GM18505 (cell line): ENCODE measurements at regions not wholly inside any gene's neighbourhood (a gene's known extent, or its start where the extent isn't known, plus 50 kb on each side); places are given as distances from the start of the nearest gene placed in this dataset.
A peak's percentile ranks its signal among the peaks of the same experiment; 100 is the strongest.
"Not testable (repeated sequence)": the region's sequence is repeated elsewhere in the genome, so short reads cannot be mapped to it uniquely, and the experiment has no call there.

Source experiments
- ATAC-seq: cut with Tn5 transposase; IDR thresholded peaks from one replicate; pipeline ENCODE4 v1.9.1; 2021; ENCODE audit not compliant: unreplicated experiment
- POLR2A ChIP-seq: IDR thresholded peaks from 4 replicates; pipeline ENCODE4 v1.6.1; 2011; ENCODE audit warnings: borderline replicate concordance; ENCODE audit not compliant: insufficient read depth, insufficient read length; ENCODE audit errors: extremely low read depth

- ATAC-seq = no peak
- no peak for TF ChIP-seq POLR2A
Measured at GRCh38 chr2:188032786-188033185, 258.9 kb upstream of the GULP1 start.

- not testable (repeated sequence) for ATAC-seq
Measured at GRCh38 chr2:188033240-188033639, 258.4 kb upstream of the GULP1 start.

GRCh38 chr2:188034102-188034501, 257.6 kb upstream of the GULP1 start:
- ATAC-seq = not testable (repeated sequence)

GRCh38 chr2:188035377-188035776, 256.3 kb upstream of the GULP1 start:
- ATAC-seq = not testable (repeated sequence)

- ATAC-seq = not testable (repeated sequence)
Measured at GRCh38 chr2:188036786-188037185, 254.9 kb upstream of the GULP1 start.

GRCh38 chr2:188039307-188039706, 252.4 kb upstream of the GULP1 start:
- TF ChIP-seq POLR2A = no peak
- ATAC-seq = no peak

- no peak for ATAC-seq
- TF ChIP-seq POLR2A = no peak
Measured at GRCh38 chr2:188042412-188042811, 249.3 kb upstream of the GULP1 start.

- no peak for TF ChIP-seq POLR2A
- ATAC-seq = no peak
Measured at GRCh38 chr2:188045016-188045415, 246.7 kb upstream of the GULP1 start.

GRCh38 chr2:188046437-188046836, 245.2 kb upstream of the GULP1 start:
- no peak for TF ChIP-seq POLR2A
- no peak for ATAC-seq

- no peak for ATAC-seq
- no peak for TF ChIP-seq POLR2A
Measured at GRCh38 chr2:188047735-188048134, 243.9 kb upstream of the GULP1 start.

GRCh38 chr2:188050726-188051125, 240.9 kb upstream of the GULP1 start:
- no peak for ATAC-seq
- no peak for TF ChIP-seq POLR2A

GRCh38 chr2:188051706-188052105, 240.0 kb upstream of the GULP1 start:
- no peak for ATAC-seq
- no peak for TF ChIP-seq POLR2A

GRCh38 chr2:188065386-188065785, 226.3 kb upstream of the GULP1 start:
- no peak for TF ChIP-seq POLR2A
- no peak for ATAC-seq

- no peak for TF ChIP-seq POLR2A
Measured at GRCh38 chr2:188068093-188068492, 223.6 kb upstream of the GULP1 start.

GRCh38 chr2:188076149-188077056, 215.3 kb upstream of the GULP1 start:
- ATAC-seq = peak; percentile 86
- no peak for TF ChIP-seq POLR2A

More at GRCh38 chr2:188068093-188068492, 223.6 kb upstream of the GULP1 start:
- no peak for ATAC-seq

- no peak for TF ChIP-seq POLR2A
- no peak for ATAC-seq
Measured at GRCh38 chr2:188077757-188078156, 213.9 kb upstream of the GULP1 start.

GRCh38 chr2:188078534-188078933, 213.1 kb upstream of the GULP1 start:
- peak; percentile 44 for ATAC-seq
- TF ChIP-seq POLR2A = no peak
